ENCODE measurements at regions not wholly inside any gene's neighbourhood (a gene's known extent, or its start where the extent isn't known, plus 50 kb on each side); places are given as distances from the start of the nearest gene placed in this dataset.

GRCh38 chr4:176525576-176525975 lies 205.8 kb downstream of the SPCS3 start:
- TF ChIP-seq CTCF (IDR thresholded peaks at IDR 0.05; ENCODE audit: borderline replicate concordance, extremely low read depth, low read length, poor library complexity, severe bottlenecking) (no peak), EZH2 (IDR thresholded peaks at IDR 0.05; ENCODE audit: borderline replicate concordance, low read depth, low read length, severe bottlenecking) (no peak)

Measured in DND-41 (cell line).